ENCODE measurements at regions not wholly inside any gene's neighbourhood (a gene's known extent, or its start where the extent isn't known, plus 50 kb on each side); places are given as distances from the start of the nearest gene placed in this dataset.

DNA sequence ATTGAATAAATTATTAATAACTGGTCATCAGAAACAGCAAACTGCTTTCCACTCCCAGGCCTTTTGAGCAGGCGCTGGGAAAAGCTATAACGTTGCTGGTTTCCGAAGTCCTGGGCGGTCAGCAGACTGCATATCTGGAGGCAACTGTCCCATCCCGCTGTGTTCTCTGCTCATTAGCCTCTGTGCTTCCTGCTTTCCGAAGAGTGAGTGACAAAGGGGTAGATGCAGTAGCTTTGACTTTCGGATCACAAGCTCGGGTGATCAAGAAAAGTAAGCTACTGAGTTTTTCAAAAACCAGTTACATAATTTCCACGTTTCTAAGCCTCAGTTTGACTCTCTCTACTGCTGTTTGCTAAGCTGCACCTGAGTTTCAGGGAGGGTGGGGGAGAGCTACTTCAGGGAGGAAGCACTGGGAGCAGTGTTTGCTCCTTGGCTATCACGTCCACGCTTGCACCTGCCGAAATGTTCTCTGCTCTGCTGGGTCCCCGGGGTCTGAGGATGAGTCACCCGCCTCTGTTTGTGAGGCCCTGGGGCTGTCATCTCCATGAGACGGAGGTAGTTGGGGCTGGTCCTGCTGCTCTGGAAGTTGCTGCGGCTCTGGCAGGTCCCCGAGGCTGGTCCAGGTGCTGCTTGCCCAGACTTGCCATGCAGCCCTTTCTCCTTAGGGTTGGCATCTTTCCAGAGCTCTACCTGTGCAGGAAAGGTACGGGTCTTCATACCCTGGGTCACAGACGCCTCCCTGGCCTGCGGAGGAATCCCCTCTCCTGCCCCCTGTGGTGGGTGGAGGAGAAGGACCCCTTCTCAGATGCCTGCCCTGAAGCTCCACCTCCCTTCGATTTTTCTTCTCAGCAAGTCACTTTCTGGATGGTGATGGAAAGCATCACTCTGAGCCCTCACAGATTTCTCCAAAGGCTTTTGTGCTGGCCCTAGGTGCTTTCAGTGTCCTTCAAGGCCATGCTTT is 220.0 kb downstream of the QKI start:
- Histone ChIP-seq H3K27me3 (peaks cover 19% of the 10 kb centered on the region), H3K9me3 (no peaks in the 10 kb centered on the region), H3K27ac (no peak overlapping the region), H3K4me1 (no peaks in the 10 kb centered on the region), H3K4me3 (no peak overlapping the region), H3K36me3 (no peaks in the 10 kb centered on the region)
- intact Hi-C loops (cut with DNase I), result no loop called here
- TF ChIP-seq, protein P1, sequence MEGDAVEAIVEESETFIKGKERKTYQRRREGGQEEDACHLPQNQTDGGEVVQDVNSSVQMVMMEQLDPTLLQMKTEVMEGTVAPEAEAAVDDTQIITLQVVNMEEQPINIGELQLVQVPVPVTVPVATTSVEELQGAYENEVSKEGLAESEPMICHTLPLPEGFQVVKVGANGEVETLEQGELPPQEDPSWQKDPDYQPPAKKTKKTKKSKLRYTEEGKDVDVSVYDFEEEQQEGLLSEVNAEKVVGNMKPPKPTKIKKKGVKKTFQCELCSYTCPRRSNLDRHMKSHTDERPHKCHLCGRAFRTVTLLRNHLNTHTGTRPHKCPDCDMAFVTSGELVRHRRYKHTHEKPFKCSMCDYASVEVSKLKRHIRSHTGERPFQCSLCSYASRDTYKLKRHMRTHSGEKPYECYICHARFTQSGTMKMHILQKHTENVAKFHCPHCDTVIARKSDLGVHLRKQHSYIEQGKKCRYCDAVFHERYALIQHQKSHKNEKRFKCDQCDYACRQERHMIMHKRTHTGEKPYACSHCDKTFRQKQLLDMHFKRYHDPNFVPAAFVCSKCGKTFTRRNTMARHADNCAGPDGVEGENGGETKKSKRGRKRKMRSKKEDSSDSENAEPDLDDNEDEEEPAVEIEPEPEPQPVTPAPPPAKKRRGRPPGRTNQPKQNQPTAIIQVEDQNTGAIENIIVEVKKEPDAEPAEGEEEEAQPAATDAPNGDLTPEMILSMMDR (IDR thresholded peaks at IDR 0.05), result no peak
- DNase-seq (no peak), ATAC-seq (no peak)

DNA sequence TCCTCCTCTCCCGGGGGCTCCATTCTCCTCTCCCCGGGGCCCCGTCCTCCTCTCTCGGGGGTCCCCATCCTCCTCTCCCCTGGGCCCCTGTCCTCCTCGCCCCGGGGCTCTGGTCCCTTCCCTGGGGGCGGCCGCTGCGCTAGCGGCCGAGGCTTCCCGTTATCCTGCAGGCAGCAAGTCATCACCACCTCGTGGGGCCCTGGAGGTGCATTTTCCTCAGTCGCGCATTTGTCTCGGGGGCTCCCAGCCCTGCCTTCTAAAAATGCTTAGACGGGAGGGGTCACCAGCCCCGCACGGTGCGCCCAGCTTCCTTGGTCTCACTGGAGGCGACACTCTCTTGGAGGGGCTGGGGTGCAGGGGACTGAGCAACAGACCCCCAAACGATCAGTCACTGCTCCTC is 216.5 kb downstream of the QKI start:
- Histone ChIP-seq H3K36me3 (no peaks in the 10 kb centered on the region), H3K9me3 (no peaks in the 10 kb centered on the region), H3K27ac (no peak overlapping the region), H3K4me1 (no peaks in the 10 kb centered on the region), H3K27me3 (peaks cover 19% of the 10 kb centered on the region), H3K4me3 (no peak overlapping the region)
- ATAC-seq, result no peak
- intact Hi-C loops (cut with DNase I), result no loop called here
- TF ChIP-seq, protein P1 (IDR thresholded peaks at IDR 0.05), result no peak
- no peak for DNase-seq

DNA sequence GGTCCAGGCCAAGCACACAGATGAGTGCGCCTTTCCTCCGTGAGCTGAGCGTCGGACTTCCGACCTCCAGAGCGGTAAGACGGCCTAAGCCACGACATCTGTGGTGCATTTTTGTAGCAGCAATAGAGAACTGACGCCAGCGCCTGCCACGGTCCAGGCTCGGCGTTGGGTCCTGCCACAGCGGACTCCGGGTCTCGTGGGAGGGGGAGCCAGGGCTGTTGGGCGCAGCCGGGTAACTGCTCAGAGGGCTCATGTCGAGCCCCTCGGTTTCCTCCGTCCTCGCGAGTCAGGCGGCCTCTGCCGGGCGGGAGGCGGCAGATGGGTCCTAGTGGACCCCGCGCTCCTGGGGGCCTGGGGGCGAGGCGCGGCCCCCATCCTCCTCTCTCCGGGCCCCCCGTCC is 216.1 kb downstream of the QKI start:
- no peak for DNase-seq
- intact Hi-C loops (cut with DNase I), result no loop called here
- Histone ChIP-seq H3K9me3 (no peaks in the 10 kb centered on the region), H3K27ac (no peak overlapping the region), H3K4me1 (no peaks in the 10 kb centered on the region), H3K36me3 (no peaks in the 10 kb centered on the region), H3K4me3 (no peak overlapping the region), H3K27me3 (peaks cover 19% of the 10 kb centered on the region)
- TF ChIP-seq, protein P1 (IDR thresholded peaks at IDR 0.05), result no peak
- ATAC-seq, result no peak

DNA sequence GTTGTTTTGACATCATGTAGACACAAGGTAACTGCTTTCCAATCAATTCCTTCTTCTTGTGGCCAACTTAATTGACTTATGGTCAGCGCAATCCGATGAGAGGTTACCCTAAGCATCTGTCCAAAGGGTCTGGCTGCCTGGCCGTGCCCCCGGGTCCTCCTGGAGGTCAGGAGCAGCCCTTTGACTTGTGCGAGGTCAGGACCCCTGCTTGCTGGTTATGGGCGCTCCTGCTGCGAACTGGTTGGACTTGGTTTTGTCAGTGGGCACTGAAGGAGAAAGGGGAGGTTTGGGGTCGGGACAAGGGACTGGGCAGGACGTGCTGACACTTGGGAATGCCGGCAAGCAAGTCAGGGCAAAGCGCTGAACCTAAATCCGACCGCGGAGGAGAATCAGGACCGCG is 215.6 kb downstream of the QKI start:
- Histone ChIP-seq H3K9me3 (no peaks in the 10 kb centered on the region), H3K4me1 (no peaks in the 10 kb centered on the region), H3K4me3 (no peak overlapping the region), H3K27ac (no peak overlapping the region), H3K36me3 (no peaks in the 10 kb centered on the region), H3K27me3 (peaks cover 19% of the 10 kb centered on the region)
- intact Hi-C loops (cut with DNase I), result no loop called here
- TF ChIP-seq, protein P1 (IDR thresholded peaks at IDR 0.05), result no peak
- no peak for ATAC-seq
- no peak for DNase-seq
